PC-9 (cell line): ENCODE measurements at regions not wholly inside any gene's neighbourhood (a gene's known extent, or its start where the extent isn't known, plus 50 kb on each side); places are given as distances from the start of the nearest gene placed in this dataset.

Source experiments
- EZH2 ChIP-seq: fragments of 200-600 bp; sonication (generic); IDR thresholded peaks from 2 replicates; pipeline ENCODE4 v1.8.0; 2017; ENCODE audit warnings: antibody characterized with exemption, low read depth
- TF ChIP-seq, protein P1 (sequence below): fragments of 200-600 bp; sonication (generic); conservative IDR thresholded peaks from 2 replicates; pipeline ENCODE4 v1.6.1; 2017; ENCODE audit warnings: mixed run types, antibody characterized with exemption, mild to moderate bottlenecking, moderate library complexity

DNA sequence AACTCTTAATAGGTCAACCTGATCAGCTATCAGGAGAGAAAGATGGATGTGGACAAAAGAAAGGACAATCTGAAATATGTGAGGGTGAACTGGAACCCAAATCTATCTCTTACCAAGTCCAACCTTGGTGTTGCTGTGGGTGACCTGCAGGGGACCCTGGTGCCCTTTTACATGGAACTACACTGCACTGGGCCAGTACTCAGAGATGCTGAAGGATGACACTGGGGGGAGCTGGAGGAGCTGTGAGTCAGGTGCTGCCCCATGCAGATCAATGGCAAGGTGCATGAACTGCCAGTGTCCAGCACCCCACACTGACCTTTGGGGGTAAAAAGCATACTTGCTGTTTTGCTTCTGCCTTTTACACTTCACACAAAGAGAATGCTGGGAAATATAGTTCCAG is 55.6 kb upstream of the TBC1D5 start:
- TF ChIP-seq, protein P1, sequence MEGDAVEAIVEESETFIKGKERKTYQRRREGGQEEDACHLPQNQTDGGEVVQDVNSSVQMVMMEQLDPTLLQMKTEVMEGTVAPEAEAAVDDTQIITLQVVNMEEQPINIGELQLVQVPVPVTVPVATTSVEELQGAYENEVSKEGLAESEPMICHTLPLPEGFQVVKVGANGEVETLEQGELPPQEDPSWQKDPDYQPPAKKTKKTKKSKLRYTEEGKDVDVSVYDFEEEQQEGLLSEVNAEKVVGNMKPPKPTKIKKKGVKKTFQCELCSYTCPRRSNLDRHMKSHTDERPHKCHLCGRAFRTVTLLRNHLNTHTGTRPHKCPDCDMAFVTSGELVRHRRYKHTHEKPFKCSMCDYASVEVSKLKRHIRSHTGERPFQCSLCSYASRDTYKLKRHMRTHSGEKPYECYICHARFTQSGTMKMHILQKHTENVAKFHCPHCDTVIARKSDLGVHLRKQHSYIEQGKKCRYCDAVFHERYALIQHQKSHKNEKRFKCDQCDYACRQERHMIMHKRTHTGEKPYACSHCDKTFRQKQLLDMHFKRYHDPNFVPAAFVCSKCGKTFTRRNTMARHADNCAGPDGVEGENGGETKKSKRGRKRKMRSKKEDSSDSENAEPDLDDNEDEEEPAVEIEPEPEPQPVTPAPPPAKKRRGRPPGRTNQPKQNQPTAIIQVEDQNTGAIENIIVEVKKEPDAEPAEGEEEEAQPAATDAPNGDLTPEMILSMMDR = no peak
- TF ChIP-seq EZH2 = no peak
